Neural cell (in vitro differentiated cells): ENCODE measurements at regions not wholly inside any gene's neighbourhood (a gene's known extent, or its start where the extent isn't known, plus 50 kb on each side); places are given as distances from the start of the nearest gene placed in this dataset.

Source experiments
- H2AFZ ChIP-seq: fragments of 200-600, 300-800 bp; sonication (generic), shearing (Covaris generic); 2 replicates; pipeline ENCODE4 v1.6.0; 2014; ENCODE audit warnings: low read depth, mild to moderate bottlenecking, antibody characterized with exemption, low read length, moderate library complexity
- H3F3A ChIP-seq: fragments of 200-600 bp; shearing (Covaris generic); 2 replicates; pipeline ENCODE4 v1.6.1; 2016; ENCODE audit warnings: mild to moderate bottlenecking, moderate library complexity, mixed read lengths, antibody characterized with exemption, low read length; ENCODE audit not compliant: insufficient read depth, poor library complexity, severe bottlenecking
- H3K27ac ChIP-seq: fragments of 200-600, 300-800 bp; sonication (generic), shearing (Covaris generic); 2 replicates; pipeline ENCODE4 v1.5.1; 2014; ENCODE audit warnings: mild to moderate bottlenecking, low read length, moderate library complexity
- H3K27me3 ChIP-seq: fragments of 300-800, 200-600 bp; sonication (generic), shearing (Covaris generic); 2 replicates; pipeline ENCODE4 v1.6.0; 2014; ENCODE audit warnings: mild to moderate bottlenecking, low read depth, low read length, moderate library complexity; ENCODE audit not compliant: insufficient read depth
- H3K36me3 ChIP-seq: fragments of 300-800, 200-600 bp; sonication (generic), shearing (Covaris generic); 2 replicates; pipeline ENCODE4 v1.5.1; 2014; ENCODE audit warnings: mild to moderate bottlenecking, antibody characterized with exemption, low read length, moderate library complexity; ENCODE audit not compliant: insufficient read depth
- H3K4me2 ChIP-seq: fragments of 300-800, 200-600 bp; sonication (generic), shearing (Covaris generic); 2 replicates; pipeline ENCODE4 v1.6.0; 2014; ENCODE audit warnings: mild to moderate bottlenecking, low read length
- H3K4me3 ChIP-seq: fragments of 300-800, 200-600 bp; sonication (generic), shearing (Covaris generic); 2 replicates; pipeline ENCODE4 v1.5.1; 2014; ENCODE audit warnings: mild to moderate bottlenecking, low read length, moderate library complexity
- H3K79me2 ChIP-seq: fragments of 200-600 bp; shearing (Covaris generic); replicated peaks from 2 replicates; pipeline ENCODE4 v1.6.0; 2014; ENCODE audit warnings: mild to moderate bottlenecking, low read length, moderate library complexity; ENCODE audit not compliant: insufficient read depth
- H3K9ac ChIP-seq: fragments of 300-800, 200-600 bp; sonication (generic), shearing (Covaris generic); 2 replicates; pipeline ENCODE4 v1.6.1; 2016; ENCODE audit warnings: mild to moderate bottlenecking, low read length, mixed read lengths
- H3K9me2 ChIP-seq: fragments of 200-600 bp; shearing (Covaris generic); 2 replicates; pipeline ENCODE4 v1.6.1; 2016; ENCODE audit warnings: mild to moderate bottlenecking, low read length, mixed read lengths; ENCODE audit not compliant: insufficient read depth
- H3K9me3 ChIP-seq: fragments of 200-600, 300-800 bp; sonication (generic), shearing (Covaris generic); 2 replicates; pipeline ENCODE4 v1.6.1; 2016; ENCODE audit warnings: mild to moderate bottlenecking, mixed run types, low read length, moderate library complexity, mixed read lengths
- H4K20me1 ChIP-seq: fragments of 200-600 bp; shearing (Covaris generic); 2 replicates; pipeline ENCODE4 v1.6.1; 2016; ENCODE audit warnings: mild to moderate bottlenecking, mixed run types; ENCODE audit not compliant: insufficient read depth
- CTCF ChIP-seq: fragments of 450-650 bp; IDR thresholded peaks from 2 replicates; pipeline ENCODE4 v1.5.1; 2014; ENCODE audit warnings: antibody characterized with exemption, mild to moderate bottlenecking, moderate library complexity; ENCODE audit not compliant: poor library complexity, severe bottlenecking
- EP300 ChIP-seq: fragments of 450-650 bp; conservative IDR thresholded peaks from 2 replicates; pipeline ENCODE4 v1.6.1; 2014; ENCODE audit warnings: antibody characterized with exemption, mild to moderate bottlenecking, moderate library complexity; ENCODE audit not compliant: poor library complexity, severe bottlenecking
- EZH2 ChIP-seq: fragments of 200-600, 300-800 bp; shearing (Covaris generic), sonication (generic); IDR thresholded peaks from 2 replicates; pipeline ENCODE4 v1.6.1; 2014; ENCODE audit warnings: antibody characterized with exemption, low read length, borderline replicate concordance, mild to moderate bottlenecking; ENCODE audit not compliant: insufficient read depth, poor library complexity, severe bottlenecking
- MXI1 ChIP-seq: fragments of 450-650 bp; conservative IDR thresholded peaks from 2 replicates; pipeline ENCODE4 v1.6.1; 2014; ENCODE audit warnings: antibody characterized with exemption, mild to moderate bottlenecking; ENCODE audit not compliant: poor library complexity, severe bottlenecking
- POLR2AphosphoS5 ChIP-seq: IDR thresholded peaks from 2 replicates; pipeline ENCODE4 v1.6.1; 2012
- RAD21 ChIP-seq: fragments of 450-650 bp; conservative IDR thresholded peaks from 2 replicates; pipeline ENCODE4 v1.6.1; 2014; ENCODE audit warnings: antibody characterized with exemption, mild to moderate bottlenecking, moderate library complexity
- REST ChIP-seq: IDR thresholded peaks from 2 replicates; pipeline ENCODE4 v1.6.1; 2012; ENCODE audit warnings: borderline replicate concordance
- TAF1 ChIP-seq: IDR thresholded peaks from 2 replicates; pipeline ENCODE4 v1.6.1; 2012; ENCODE audit warnings: low read depth

GRCh38 chr4:151940926-151941617 is 180.3 kb upstream of the GATB start:
- H3K4me2 ChIP-seq = no peak overlapping the region
- no peaks in the 10 kb centered on the region for H3K9me2 ChIP-seq
- H3K36me3 ChIP-seq = no peaks in the 10 kb centered on the region
- no peaks in the 10 kb centered on the region for H3K9me3 ChIP-seq
- H3K9ac ChIP-seq = no peak overlapping the region
- no peak overlapping the region for H3K27ac ChIP-seq
- TF ChIP-seq EP300 (no peak), REST (no peak), POLR2AphosphoS5 (no peak), TAF1 (no peak), RAD21 (no peak), CTCF (no peak)
- no peak overlapping the region for H2AFZ ChIP-seq
- H3K27me3 ChIP-seq = no peaks in the 10 kb centered on the region
- H3K79me2 ChIP-seq = no peaks in the 10 kb centered on the region
- no peak overlapping the region for H3K4me3 ChIP-seq
- H4K20me1 ChIP-seq = no peaks in the 10 kb centered on the region
- no peaks in the 10 kb centered on the region for H3F3A ChIP-seq

GRCh38 chr4:151940291-151940690 is 179.5 kb upstream of the GATB start:
- Histone ChIP-seq H3K36me3 (no peaks in the 10 kb centered on the region), H3K4me2 (no peak overlapping the region), H3K79me2 (no peaks in the 10 kb centered on the region), H3K9ac (no peak overlapping the region), H3K4me3 (no peak overlapping the region), H3K27me3 (no peaks in the 10 kb centered on the region), H3F3A (no peaks in the 10 kb centered on the region), H3K27ac (no peak overlapping the region), H4K20me1 (no peaks in the 10 kb centered on the region), H2AFZ (no peak overlapping the region), H3K9me2 (no peaks in the 10 kb centered on the region), H3K9me3 (no peaks in the 10 kb centered on the region)
- TF ChIP-seq MXI1 = no peak
- TF ChIP-seq RAD21 = no peak
- TF ChIP-seq CTCF = no peak
- TF ChIP-seq EZH2 = no peak
